Mesodermal cell (in vitro differentiated cells): ENCODE measurements at regions not wholly inside any gene's neighbourhood (a gene's known extent, or its start where the extent isn't known, plus 50 kb on each side); places are given as distances from the start of the nearest gene placed in this dataset.
"Not testable (repeated sequence)": the region's sequence is repeated elsewhere in the genome, so short reads cannot be mapped to it uniquely, and the experiment has no call there.

Experiments
- H3K27ac ChIP-seq: 2 replicates; pipeline ENCODE4 v1.7.0; 2013; ENCODE audit warnings: mild to moderate bottlenecking, low read depth, low read length, moderate library complexity; ENCODE audit not compliant: severe bottlenecking
- H3K36me3 ChIP-seq: 2 replicates; pipeline ENCODE4 v1.7.1; 2013; ENCODE audit warnings: mild to moderate bottlenecking, low read length, moderate library complexity; ENCODE audit not compliant: control insufficient read depth, insufficient read depth
- H3K4me1 ChIP-seq: one replicate; pipeline ENCODE4 v1.7.1; 2013; ENCODE audit warnings: mild to moderate bottlenecking, low read length; ENCODE audit not compliant: insufficient read depth, control insufficient read depth, poor library complexity, severe bottlenecking
- H3K4me3 ChIP-seq: 2 replicates; pipeline ENCODE4 v1.7.0; 2013; ENCODE audit warnings: low read length, control low read depth, mild to moderate bottlenecking; ENCODE audit not compliant: insufficient read depth, poor library complexity, severe bottlenecking; ENCODE audit errors: extremely low read depth
- H3K9me3 ChIP-seq: 2 replicates; pipeline ENCODE4 v1.7.1; 2013; ENCODE audit warnings: mild to moderate bottlenecking, low read length, moderate library complexity; ENCODE audit not compliant: control insufficient read depth
- WGBS, 2 experiments: methylation state at CpG; one replicate each; pipeline ENCODE4 v1.1.5; 2013; ENCODE audit warnings: missing lambda C conversion rate in 2 of 2; ENCODE audit not compliant: insufficient coverage in 2 of 2; 5-methylcytosine and 5-hydroxymethylcytosine counted together

- H3K9me3 ChIP-seq = no peaks in the 10 kb centered on the region
- H3K4me3 ChIP-seq = no peak overlapping the region
- WGBS, 2 experiments = 100% methylated on average over 1 of the region's 4 CpGs; no CpG with 5 or more reads in 1 of the 2 experiments
- H3K36me3 ChIP-seq = no peaks in the 10 kb centered on the region
- H3K4me1 ChIP-seq = peaks cover 12% of the 10 kb centered on the region
- no peak overlapping the region for H3K27ac ChIP-seq
Measured at GRCh38 chr15:38090223-38090622, 155.8 kb downstream of the TMCO5A start.

- WGBS, 2 experiments = 94 to 97% methylated on average over 3 of the region's 3 CpGs
- Histone ChIP-seq H3K36me3 (no peaks in the 10 kb centered on the region), H3K27ac (no peak overlapping the region)
Measured at GRCh38 chr15:38090678-38091077, 156.2 kb downstream of the TMCO5A start.

GRCh38 chr15:38091078-38091645 is 156.7 kb downstream of the TMCO5A start:
- no CpG with 5 or more reads among the region's 3 CpGs for WGBS, 2 experiments
- Histone ChIP-seq H3K27ac (no peak overlapping the region), H3K9me3 (peaks cover under 1% of the 10 kb centered on the region)

More at GRCh38 chr15:38090678-38091077, 156.2 kb downstream of the TMCO5A start:
- H3K4me1 ChIP-seq = peaks cover 7% of the 10 kb centered on the region
- H3K4me3 ChIP-seq = no peak overlapping the region
- no peaks in the 10 kb centered on the region for H3K9me3 ChIP-seq

GRCh38 chr15:38093931-38094330 is 158.7 kb upstream of the SPRED1 start:
- no peaks in the 10 kb centered on the region for H3K36me3 ChIP-seq
- peaks cover 3% of the 10 kb centered on the region for H3K9me3 ChIP-seq
- H3K4me3 ChIP-seq = no peak overlapping the region
- H3K27ac ChIP-seq = no peak overlapping the region
- H3K4me1 ChIP-seq = no peaks in the 10 kb centered on the region
- 95 to 100% methylated on average over 1 to 4 of the region's 7 CpGs for WGBS, 2 experiments

More at GRCh38 chr15:38091078-38091645, 156.7 kb downstream of the TMCO5A start:
- H3K36me3 ChIP-seq = no peaks in the 10 kb centered on the region
- peaks cover 2% of the 10 kb centered on the region for H3K4me1 ChIP-seq
- H3K4me3 ChIP-seq = no peak overlapping the region

- Histone ChIP-seq H3K4me3 (no peak overlapping the region), H3K9me3 (no peaks in the 10 kb centered on the region), H3K4me1 (no peaks in the 10 kb centered on the region), H3K36me3 (no peaks in the 10 kb centered on the region), H3K27ac (no peak overlapping the region)
- no CpG with 5 or more reads among the region's 1 CpG for WGBS, 2 experiments
Measured at GRCh38 chr15:38102972-38103371, 149.7 kb upstream of the SPRED1 start.

- Histone ChIP-seq H3K4me3 (no peak overlapping the region), H3K27ac (no peak overlapping the region), H3K9me3 (no peaks in the 10 kb centered on the region), H3K4me1 (no peaks in the 10 kb centered on the region), H3K36me3 (no peaks in the 10 kb centered on the region)
- no CpG with 5 or more reads among the region's 1 CpG for WGBS, 2 experiments
Measured at GRCh38 chr15:38103564-38103963, 149.1 kb upstream of the SPRED1 start.

- H3K27ac ChIP-seq = no peak overlapping the region
- no peak overlapping the region for H3K4me3 ChIP-seq
- 75 to 100% methylated on average over 1 of the region's 1 CpG for WGBS, 2 experiments
- no peaks in the 10 kb centered on the region for H3K4me1 ChIP-seq
- H3K9me3 ChIP-seq = no peaks in the 10 kb centered on the region
- no peaks in the 10 kb centered on the region for H3K36me3 ChIP-seq
Measured at GRCh38 chr15:38111070-38111469, 141.6 kb upstream of the SPRED1 start.

- H3K4me1 ChIP-seq = no peaks in the 10 kb centered on the region
- H3K4me3 ChIP-seq = no peak overlapping the region
- WGBS, 2 experiments = 96 to 100% methylated on average over 2 of the region's 6 CpGs
- no peaks in the 10 kb centered on the region for H3K36me3 ChIP-seq
- H3K27ac ChIP-seq = no peak overlapping the region
- H3K9me3 ChIP-seq = no peaks in the 10 kb centered on the region
Measured at GRCh38 chr15:38112406-38112805, 140.2 kb upstream of the SPRED1 start.

GRCh38 chr15:38115121-38115520 is 137.5 kb upstream of the SPRED1 start:
- no peaks in the 10 kb centered on the region for H3K36me3 ChIP-seq
- H3K4me3 ChIP-seq = no peak overlapping the region
- WGBS, 2 experiments = 83 to 100% methylated on average over 1 to 2 of the region's 2 CpGs
- no peak overlapping the region for H3K27ac ChIP-seq
- no peaks in the 10 kb centered on the region for H3K4me1 ChIP-seq
- no peaks in the 10 kb centered on the region for H3K9me3 ChIP-seq

- WGBS, 2 experiments = 82 to 91% methylated on average over 1 of the region's 1 CpG
- no peak overlapping the region for H3K27ac ChIP-seq
- H3K36me3 ChIP-seq = no peaks in the 10 kb centered on the region
- no peak overlapping the region for H3K4me3 ChIP-seq
- H3K4me1 ChIP-seq = no peaks in the 10 kb centered on the region
- no peaks in the 10 kb centered on the region for H3K9me3 ChIP-seq
Measured at GRCh38 chr15:38117781-38118180, 134.9 kb upstream of the SPRED1 start.

- 79 to 100% methylated on average over 3 of the region's 3 CpGs for WGBS, 2 experiments
- H3K36me3 ChIP-seq, H3K9me3 ChIP-seq, H3K4me3 ChIP-seq, H3K4me1 ChIP-seq, H3K27ac ChIP-seq: not testable (repeated sequence)
Measured at GRCh38 chr15:38119865-38120264, 132.8 kb upstream of the SPRED1 start.
